ENCODE measurements at regions not wholly inside any gene's neighbourhood (a gene's known extent, or its start where the extent isn't known, plus 50 kb on each side); places are given as distances from the start of the nearest gene placed in this dataset.

DNA sequence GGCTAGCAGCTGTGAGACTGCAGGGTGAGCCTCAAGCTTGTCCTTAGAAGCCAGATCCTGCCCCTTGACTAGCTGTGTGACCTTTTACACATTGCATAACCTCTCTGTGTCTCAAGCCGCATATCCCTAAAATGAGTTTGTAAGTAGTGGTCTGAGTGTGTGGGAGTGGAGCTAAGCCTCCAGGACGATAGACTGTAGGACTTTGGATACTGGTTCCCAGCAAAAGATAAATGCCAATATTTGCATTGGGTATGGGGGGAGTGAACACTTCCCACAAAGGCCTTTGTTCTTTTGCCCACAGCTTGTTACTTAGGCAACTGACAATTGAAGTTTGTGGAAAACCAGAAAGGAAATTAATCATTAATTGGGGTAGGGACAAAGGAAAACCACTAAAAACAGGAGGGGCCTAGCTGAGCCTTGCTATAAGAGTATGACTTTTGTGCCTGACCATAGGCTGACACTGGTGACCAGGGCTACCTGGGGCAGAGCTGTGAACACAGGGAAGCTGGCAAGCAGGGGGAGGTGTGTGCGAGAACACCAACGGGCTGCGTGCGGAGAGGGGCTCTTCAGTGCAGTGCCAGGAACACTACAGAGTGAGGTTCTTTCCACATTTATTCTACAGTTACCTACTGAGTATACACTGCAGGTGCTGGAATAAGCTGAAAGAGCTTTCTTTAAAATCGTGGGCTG is 102.4 kb upstream of the ETV3 start:
- no peak for TF ChIP-seq POLR2A (IDR thresholded peaks at IDR 0.05)
- no peak for TF ChIP-seq CTCF (IDR thresholded peaks at IDR 0.05)

Data from lower leg skin (tissue), 3 donors.